ENCODE measurements at regions not wholly inside any gene's neighbourhood (a gene's known extent, or its start where the extent isn't known, plus 50 kb on each side); places are given as distances from the start of the nearest gene placed in this dataset.

DNA sequence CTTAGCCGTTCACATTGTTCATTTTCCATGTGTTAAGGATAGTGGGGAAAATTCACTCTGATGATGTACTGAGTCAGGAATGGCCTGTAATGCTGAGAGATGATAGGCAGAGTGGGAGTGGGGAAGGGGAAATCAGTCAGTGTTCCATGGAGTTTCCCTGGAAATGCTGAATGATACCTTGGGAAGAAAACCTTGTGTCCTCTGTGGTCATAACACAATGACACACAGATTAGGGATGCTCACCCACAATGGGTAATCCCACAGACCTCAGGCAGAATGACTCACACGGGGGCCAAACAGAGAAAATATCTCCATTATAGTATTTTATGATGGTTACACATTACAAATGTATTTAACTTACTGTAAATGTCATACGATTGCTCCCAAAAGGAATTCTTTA lies 118.0 kb downstream of the SNX19 start:
- TF ChIP-seq POLR2A (IDR thresholded peaks at IDR 0.05): no peak
- TF ChIP-seq, protein P1, sequence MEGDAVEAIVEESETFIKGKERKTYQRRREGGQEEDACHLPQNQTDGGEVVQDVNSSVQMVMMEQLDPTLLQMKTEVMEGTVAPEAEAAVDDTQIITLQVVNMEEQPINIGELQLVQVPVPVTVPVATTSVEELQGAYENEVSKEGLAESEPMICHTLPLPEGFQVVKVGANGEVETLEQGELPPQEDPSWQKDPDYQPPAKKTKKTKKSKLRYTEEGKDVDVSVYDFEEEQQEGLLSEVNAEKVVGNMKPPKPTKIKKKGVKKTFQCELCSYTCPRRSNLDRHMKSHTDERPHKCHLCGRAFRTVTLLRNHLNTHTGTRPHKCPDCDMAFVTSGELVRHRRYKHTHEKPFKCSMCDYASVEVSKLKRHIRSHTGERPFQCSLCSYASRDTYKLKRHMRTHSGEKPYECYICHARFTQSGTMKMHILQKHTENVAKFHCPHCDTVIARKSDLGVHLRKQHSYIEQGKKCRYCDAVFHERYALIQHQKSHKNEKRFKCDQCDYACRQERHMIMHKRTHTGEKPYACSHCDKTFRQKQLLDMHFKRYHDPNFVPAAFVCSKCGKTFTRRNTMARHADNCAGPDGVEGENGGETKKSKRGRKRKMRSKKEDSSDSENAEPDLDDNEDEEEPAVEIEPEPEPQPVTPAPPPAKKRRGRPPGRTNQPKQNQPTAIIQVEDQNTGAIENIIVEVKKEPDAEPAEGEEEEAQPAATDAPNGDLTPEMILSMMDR (IDR thresholded peaks at IDR 0.05): no peak
- TF ChIP-seq POLR2AphosphoS5 (IDR thresholded peaks at IDR 0.05): no peak
- no peak for DNase-seq (ENCODE audit: low spot score in 2 of 2)
- no peaks in the 10 kb centered on the region for H3K4me1 ChIP-seq
- intact Hi-C loops (cut with DNase I; ENCODE audit: low total_unique reads): no loop called here
- H3K4me3 ChIP-seq: no peak overlapping the region
- H3K27ac ChIP-seq: no peak overlapping the region
- no peaks in the 10 kb centered on the region for H3K9me3 ChIP-seq
- H3K36me3 ChIP-seq: no peaks in the 10 kb centered on the region
- H3K27me3 ChIP-seq: no peaks in the 10 kb centered on the region

DNA sequence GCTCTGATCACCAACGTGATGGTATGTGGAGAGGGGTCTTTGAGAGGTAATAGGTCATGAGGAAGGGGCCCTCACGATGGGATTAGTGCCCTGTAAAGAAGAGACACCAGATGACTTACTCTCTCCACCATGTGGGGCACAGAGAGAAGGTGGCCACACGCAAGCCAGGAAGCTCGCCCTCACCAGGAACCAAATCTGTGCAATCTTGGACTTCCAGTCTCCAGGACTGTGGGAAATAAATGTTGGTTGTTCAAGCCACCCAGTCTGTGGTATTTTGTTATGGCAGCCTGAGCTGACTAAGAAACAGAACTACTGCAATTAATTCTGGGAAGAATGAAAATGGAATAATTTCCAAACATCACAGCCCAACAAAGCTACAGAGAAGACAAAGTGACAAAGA lies 117.5 kb downstream of the SNX19 start:
- H3K4me3 ChIP-seq: no peak overlapping the region
- TF ChIP-seq POLR2A (IDR thresholded peaks at IDR 0.05) (no peak), POLR2AphosphoS5 (IDR thresholded peaks at IDR 0.05) (no peak)
- TF ChIP-seq, protein P1 (IDR thresholded peaks at IDR 0.05): no peak

DNA sequence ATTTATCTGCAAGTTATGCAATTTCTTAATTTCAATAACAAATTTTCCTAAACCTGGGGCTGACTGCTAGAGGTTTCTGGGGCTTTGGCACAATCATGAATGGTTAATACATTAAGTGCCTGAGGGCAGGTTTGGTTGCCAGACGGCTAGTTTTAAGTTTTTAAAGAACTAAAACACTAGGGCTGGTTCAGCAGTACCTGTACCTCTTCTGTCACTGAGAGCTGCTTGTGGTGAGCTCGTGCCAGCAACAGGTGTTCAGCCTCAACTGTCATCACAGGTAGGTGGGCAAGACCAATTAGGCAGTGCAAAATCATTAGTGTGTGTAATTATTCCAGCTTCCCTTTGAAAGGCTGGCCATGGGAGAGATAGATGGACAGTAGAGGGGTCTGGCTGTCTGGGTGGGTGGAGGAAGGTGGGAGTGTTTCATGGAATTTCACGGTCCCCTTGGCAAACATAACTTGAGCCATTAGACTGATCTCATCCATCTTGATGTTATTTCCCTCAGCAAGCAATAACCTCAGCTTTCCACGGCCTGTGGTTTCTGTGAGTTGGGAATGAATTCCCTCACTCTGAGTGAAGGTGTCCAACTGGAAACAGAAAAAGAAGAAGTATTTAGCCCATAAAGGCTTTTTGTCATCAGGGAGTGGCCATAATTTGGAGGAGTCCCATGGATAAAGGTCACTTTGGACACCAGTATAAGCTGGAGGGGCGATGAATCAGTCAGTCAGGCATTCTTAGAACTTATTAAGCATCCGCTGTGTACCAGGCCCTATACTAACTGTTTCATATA lies 114.8 kb downstream of the SNX19 start:
- Histone ChIP-seq H3K4me3 (no peak overlapping the region), H3K27me3 (no peaks in the 10 kb centered on the region), H3K36me3 (no peaks in the 10 kb centered on the region), H3K27ac (no peak overlapping the region), H3K9me3 (no peaks in the 10 kb centered on the region), H3K4me1 (no peaks in the 10 kb centered on the region)
- TF ChIP-seq, protein P1 (IDR thresholded peaks at IDR 0.05): no peak
- intact Hi-C loops (cut with DNase I; ENCODE audit: low total_unique reads): no loop called here
- DNase-seq (ENCODE audit: low spot score in 2 of 2): no peak

More for the DNA sequence above, 117.5 kb downstream of the SNX19 start:
- Histone ChIP-seq H3K27me3 (no peaks in the 10 kb centered on the region), H3K27ac (no peak overlapping the region), H3K9me3 (no peaks in the 10 kb centered on the region), H3K36me3 (no peaks in the 10 kb centered on the region), H3K4me1 (no peaks in the 10 kb centered on the region)
- intact Hi-C loops (cut with DNase I; ENCODE audit: low total_unique reads): no loop called here
- DNase-seq (ENCODE audit: low spot score in 2 of 2): no peak

DNA sequence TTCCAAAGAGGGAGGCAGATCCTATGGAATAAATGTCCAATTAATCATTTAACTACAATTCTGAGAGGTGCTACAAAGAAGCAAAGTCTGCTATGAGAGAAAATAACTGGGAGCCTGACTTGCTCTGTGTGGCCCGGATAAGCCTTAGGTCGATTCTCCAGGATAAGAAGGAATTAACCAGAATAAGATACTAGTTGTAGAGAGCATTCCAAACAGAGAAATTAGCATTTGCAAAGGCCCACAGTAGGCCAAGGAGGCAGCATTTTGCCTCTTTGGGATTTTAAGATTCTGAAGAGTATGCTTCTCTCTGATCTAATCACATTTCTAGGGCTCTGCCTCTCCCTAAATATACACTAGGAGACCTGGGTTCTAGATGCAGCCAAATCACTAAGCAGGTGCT lies 113.7 kb downstream of the SNX19 start:
- H3K27me3 ChIP-seq: no peaks in the 10 kb centered on the region
- intact Hi-C loops (cut with DNase I; ENCODE audit: low total_unique reads): no loop called here
- H3K4me1 ChIP-seq: no peaks in the 10 kb centered on the region
- TF ChIP-seq POLR2AphosphoS5 (IDR thresholded peaks at IDR 0.05): no peak
- TF ChIP-seq POLR2A (IDR thresholded peaks at IDR 0.05): no peak
- TF ChIP-seq, protein P1 (IDR thresholded peaks at IDR 0.05): no peak
- no peak overlapping the region for H3K4me3 ChIP-seq
- no peak overlapping the region for H3K27ac ChIP-seq
- H3K36me3 ChIP-seq: no peaks in the 10 kb centered on the region
- DNase-seq (ENCODE audit: low spot score in 2 of 2): no peak
- no peaks in the 10 kb centered on the region for H3K9me3 ChIP-seq

DNA sequence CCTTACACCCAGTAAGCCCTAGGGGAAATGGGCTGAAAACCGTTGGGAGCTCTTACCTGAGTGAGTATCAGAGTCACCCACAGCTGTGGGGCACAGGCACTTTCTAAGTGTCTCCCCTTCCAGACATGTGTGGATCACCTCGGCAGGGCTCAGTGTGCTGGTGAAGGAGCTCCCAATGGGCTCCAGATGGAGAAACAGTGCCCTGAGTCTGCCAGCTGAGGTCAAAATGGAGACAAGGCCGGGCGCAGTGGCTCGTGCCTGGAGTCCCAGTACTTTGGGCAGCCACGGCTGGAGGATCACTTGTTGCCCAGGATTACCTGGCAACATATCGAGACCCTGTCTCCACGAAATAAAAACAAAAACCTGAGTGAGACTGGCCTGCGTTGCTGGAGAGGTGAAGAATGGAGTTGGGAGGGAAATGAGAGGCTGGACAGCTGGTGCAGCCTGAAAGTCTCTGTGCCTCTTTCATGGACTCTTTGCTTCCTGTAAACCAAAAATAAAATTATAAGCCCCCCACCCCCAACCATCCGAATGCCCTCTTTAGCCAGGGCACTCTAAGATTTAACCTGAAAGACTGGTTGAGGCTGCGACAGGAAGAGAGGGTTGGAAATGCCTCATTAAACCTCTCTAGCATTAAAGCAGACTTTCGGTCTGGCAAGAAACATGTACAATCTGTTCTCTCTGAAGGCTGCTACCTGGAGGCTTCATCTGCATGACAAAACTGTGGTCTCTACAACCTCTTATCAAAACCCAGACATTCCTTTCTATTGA lies 111.8 kb downstream of the SNX19 start:
- no peaks in the 10 kb centered on the region for H3K9me3 ChIP-seq
- TF ChIP-seq, protein P1 (IDR thresholded peaks at IDR 0.05): no peak
- TF ChIP-seq POLR2AphosphoS5 (IDR thresholded peaks at IDR 0.05): no peak
- TF ChIP-seq POLR2A (IDR thresholded peaks at IDR 0.05): no peak

More for the DNA sequence above, 111.8 kb downstream of the SNX19 start:
- H3K27ac ChIP-seq: no peak overlapping the region
- H3K36me3 ChIP-seq: no peaks in the 10 kb centered on the region
- H3K4me1 ChIP-seq: no peaks in the 10 kb centered on the region
- H3K27me3 ChIP-seq: no peaks in the 10 kb centered on the region
- intact Hi-C loops (cut with DNase I; ENCODE audit: low total_unique reads): no loop called here
- no peak for DNase-seq (ENCODE audit: low spot score in 2 of 2)
- H3K4me3 ChIP-seq: no peak overlapping the region
